H1 (cell line): ENCODE measurements at regions not wholly inside any gene's neighbourhood (a gene's known extent, or its start where the extent isn't known, plus 50 kb on each side); places are given as distances from the start of the nearest gene placed in this dataset.

Experiments
- CTCF ChIA-PET: fragments of 300-600 bp; sonication (Branson Sonifier 250); formaldehyde crosslinking; loops from one replicate; lab custom pipeline; 2021; ENCODE audit not compliant: partially characterized antibody; lab: Charles Lee
- POLR2A ChIA-PET: fragments of 300-600 bp; sonication (Branson Sonifier 250); formaldehyde crosslinking; loops from one replicate; lab custom pipeline; 2021; ENCODE audit warnings: inconsistent platforms; ENCODE audit not compliant: partially characterized antibody; lab: Charles Lee
- DNase-seq, 2 experiments: peaks; one replicate each; pipeline versions ENCODE4 v3.0.0 to v3.0.0-alpha.2; 2010 to 2022; ENCODE audit warnings: low spot score in 2 of 2, low read depth in 1 of 2, mixed read lengths in 1 of 2
- FAIRE-seq: peaks from 2 replicates; lab custom pipeline; 2011; peaks lifted over from hg19 to GRCh38; lab: Jason Lieb, UNC
- H2AFZ ChIP-seq: 2 replicates; pipeline ENCODE4 v1.8.1; 2012; ENCODE audit warnings: low read length, inconsistent platforms
- H2AK5ac ChIP-seq: 2 replicates; pipeline ENCODE4 v1.6.1; 2013; ENCODE audit warnings: low read depth, low read length
- H2BK120ac ChIP-seq: replicated peaks from 2 replicates; pipeline ENCODE3; 2013; ENCODE audit warnings: low read depth, low read length, inconsistent platforms
- H2BK12ac ChIP-seq: 2 replicates; pipeline ENCODE4 v1.6.1; 2013; ENCODE audit warnings: low read depth, low read length
- H2BK15ac ChIP-seq: 2 replicates; pipeline ENCODE4 v1.6.1; 2013; ENCODE audit warnings: low read length
- H2BK20ac ChIP-seq: 2 replicates; pipeline ENCODE4 v1.6.1; 2013; ENCODE audit warnings: low read length
- H2BK5ac ChIP-seq: 2 replicates; pipeline ENCODE4 v1.6.1; 2013; ENCODE audit warnings: low read depth, low read length
- H3K14ac ChIP-seq: 2 replicates; pipeline ENCODE4 v1.6.1; 2013; ENCODE audit warnings: inconsistent platforms; ENCODE audit not compliant: insufficient read length
- H3K18ac ChIP-seq: 2 replicates; pipeline ENCODE4 v1.6.1; 2013; ENCODE audit warnings: low read length; ENCODE audit errors: extremely low read depth
- H3K23ac ChIP-seq: 2 replicates; pipeline ENCODE4 v1.6.1; 2013; ENCODE audit warnings: inconsistent platforms; ENCODE audit not compliant: insufficient read length
- H3K23me2 ChIP-seq: 2 replicates; pipeline ENCODE4 v1.6.1; 2013; ENCODE audit warnings: low read depth, low read length
- H3K27ac ChIP-seq: 2 replicates; pipeline ENCODE4 v1.6.1; 2011; ENCODE audit warnings: low read depth, low read length, inconsistent platforms
- H3K27me3 ChIP-seq, 4 experiments: replicated peaks in 1 of 4; 1 replicate in 1 of 4; 2 replicates in 3 of 4; pipeline versions ENCODE4 v1.6.1 to v1.8.1; 2011 to 2013; ENCODE audit warnings: low read length in 3 of 4, mild to moderate bottlenecking in 3 of 4, inconsistent platforms in 2 of 4, mixed read lengths in 2 of 4, moderate library complexity in 1 of 4; ENCODE audit not compliant: control insufficient read depth in 3 of 4, insufficient read depth in 3 of 4; ENCODE audit errors: extremely low read depth in 1 of 4
- H3K36me3 ChIP-seq, 4 experiments: 2 replicates each; pipeline versions ENCODE4 v1.6.1 to v1.8.1; 2011 to 2013; ENCODE audit warnings: mild to moderate bottlenecking in 4 of 4, low read length in 3 of 4, moderate library complexity in 2 of 4, control low read depth in 1 of 4, inconsistent platforms in 1 of 4; ENCODE audit not compliant: insufficient read depth in 4 of 4, control insufficient read depth in 2 of 4
- H3K4ac ChIP-seq: replicated peaks from 2 replicates; pipeline ENCODE3; 2013; ENCODE audit warnings: low read length, low read depth, mixed read lengths, inconsistent platforms; ENCODE audit not compliant: insufficient read length
- H3K4me1 ChIP-seq, 4 experiments: replicated peaks in 1 of 4; 1 replicate in 1 of 4; 2 replicates in 3 of 4; pipeline versions ENCODE4 v1.6.1 to v1.8.1; 2011 to 2013; ENCODE audit warnings: low read length in 3 of 4, inconsistent platforms in 2 of 4, mixed read lengths in 1 of 4; ENCODE audit not compliant: insufficient read depth in 4 of 4, control insufficient read depth in 3 of 4
- H3K4me2 ChIP-seq, 2 experiments: 2 replicates each; pipeline versions ENCODE4 v1.6.1 to v1.8.1; 2011 to 2013; ENCODE audit warnings: low read depth in 2 of 2, low read length in 2 of 2, control low read depth in 1 of 2, inconsistent platforms in 1 of 2, mild to moderate bottlenecking in 1 of 2; ENCODE audit not compliant: insufficient read depth in 1 of 2
- H3K4me3 ChIP-seq, 4 experiments: fragments of 200-600, 300-600 bp in 1 of 4; sonication (generic), shearing (Covaris generic), sonication (Bioruptor Twin) in 1 of 4; 2 replicates each; pipeline versions ENCODE4 v1.5.1 to v1.8.1; 2011 to 2016; ENCODE audit warnings: low read length in 4 of 4, low read depth in 3 of 4, control low read depth in 2 of 4, inconsistent platforms in 2 of 4, mild to moderate bottlenecking in 2 of 4, mixed read lengths in 1 of 4, moderate library complexity in 1 of 4; ENCODE audit not compliant: insufficient read depth in 2 of 4; ENCODE audit errors: extremely low read depth in 1 of 4
- H3K56ac ChIP-seq: replicated peaks from 2 replicates; pipeline ENCODE3; 2013; ENCODE audit warnings: low read depth, mild to moderate bottlenecking, mixed read lengths, low read length, inconsistent platforms; ENCODE audit not compliant: insufficient read length
- H3K79me1 ChIP-seq: 2 replicates; pipeline ENCODE4 v1.6.1; 2013; ENCODE audit warnings: low read depth, low read length, control low read depth
- H3K79me2 ChIP-seq, 2 experiments: 2 replicates each; pipeline versions ENCODE4 v1.6.1 to v1.8.1; 2012 to 2013; ENCODE audit warnings: low read length in 2 of 2, mild to moderate bottlenecking in 2 of 2, inconsistent platforms in 1 of 2; ENCODE audit not compliant: insufficient read depth in 2 of 2, control insufficient read depth in 1 of 2
- H3K9ac ChIP-seq, 4 experiments: replicated peaks in 1 of 4; 1 replicate in 1 of 4; 2 replicates in 3 of 4; pipeline versions ENCODE4 v1.6.1 to v1.8.1; 2011 to 2013; ENCODE audit warnings: low read depth in 3 of 4, low read length in 3 of 4, control low read depth in 2 of 4, mild to moderate bottlenecking in 2 of 4, moderate library complexity in 2 of 4, inconsistent platforms in 1 of 4; ENCODE audit errors: extremely low read depth in 1 of 4
- H3K9me3 ChIP-seq, 2 experiments: 2 replicates each; pipeline versions ENCODE4 v1.6.1 to v1.8.1; 2012 to 2013; ENCODE audit warnings: mild to moderate bottlenecking in 2 of 2, moderate library complexity in 2 of 2, control low read depth in 1 of 2, inconsistent platforms in 1 of 2, low read depth in 1 of 2, low read length in 1 of 2, mixed read lengths in 1 of 2; ENCODE audit not compliant: insufficient read depth in 2 of 2
- H4K20me1 ChIP-seq, 2 experiments: replicated peaks in 1 of 2; 2 replicates each; pipeline versions ENCODE3 to v1.8.1; 2011 to 2013; ENCODE audit warnings: inconsistent platforms in 2 of 2, low read length in 2 of 2, mild to moderate bottlenecking in 1 of 2; ENCODE audit not compliant: insufficient read depth in 2 of 2, control insufficient read depth in 1 of 2
- H4K5ac ChIP-seq: 2 replicates; pipeline ENCODE4 v1.6.1; 2013; ENCODE audit warnings: low read length, low read depth, mixed read lengths, inconsistent platforms; ENCODE audit not compliant: insufficient read length
- H4K8ac ChIP-seq: 2 replicates; pipeline ENCODE4 v1.8.0; 2013; ENCODE audit warnings: mild to moderate bottlenecking, moderate library complexity, low read length, inconsistent platforms; ENCODE audit not compliant: insufficient read depth; ENCODE audit errors: extremely low read depth
- H4K91ac ChIP-seq: replicated peaks from 2 replicates; pipeline ENCODE3; 2013; ENCODE audit warnings: low read length, mixed read lengths, inconsistent platforms; ENCODE audit not compliant: insufficient read length
- BRCA1 ChIP-seq: IDR thresholded peaks from 2 replicates; pipeline ENCODE4 v1.6.1; 2012; ENCODE audit warnings: low read depth, low read length, improper control_type of control experiment
- JUN ChIP-seq: IDR thresholded peaks from 2 replicates; pipeline ENCODE4 v1.6.1; 2011; ENCODE audit warnings: low read depth, mild to moderate bottlenecking, improper control_type of control experiment, low read length
- KDM4A ChIP-seq: IDR thresholded peaks from one replicate; pipeline ENCODE4 v1.7.1; 2012; ENCODE audit warnings: low read depth, mild to moderate bottlenecking, moderate library complexity, low read length, inconsistent platforms; ENCODE audit not compliant: severe bottlenecking
- KDM5A ChIP-seq: fragments of 200-600 bp; IDR thresholded peaks from 2 replicates; pipeline ENCODE4 v1.7.1; 2012; ENCODE audit warnings: mild to moderate bottlenecking, low read length, inconsistent platforms, mixed read lengths
- POU5F1 ChIP-seq: IDR thresholded peaks from 2 replicates; pipeline ENCODE4 v1.6.1; 2011; ENCODE audit warnings: low read depth, mild to moderate bottlenecking, low read length, moderate library complexity
- SP4 ChIP-seq: IDR thresholded peaks from 2 replicates; pipeline ENCODE4 v1.6.1; 2012; ENCODE audit warnings: low read length, inconsistent platforms
- WGBS, 2 experiments: shearing (Covaris generic) in 1 of 2; methylation state at CpG; one replicate each; pipeline versions ENCODE4 v1.1.6 to v1.1.7; 2013 to 2015; ENCODE audit warnings: low lambda C conversion rate in 2 of 2, mixed read lengths in 2 of 2, inconsistent platforms in 1 of 2, low coverage in 1 of 2, missing lambda C conversion rate in 1 of 2; ENCODE audit not compliant: insufficient replicate concordance in 2 of 2, insufficient coverage in 1 of 2, insufficient read length in 1 of 2; ENCODE audit errors: extremely low coverage in 1 of 2, missing lambda C conversion rate in 1 of 2; 5-methylcytosine and 5-hydroxymethylcytosine counted together

DNA sequence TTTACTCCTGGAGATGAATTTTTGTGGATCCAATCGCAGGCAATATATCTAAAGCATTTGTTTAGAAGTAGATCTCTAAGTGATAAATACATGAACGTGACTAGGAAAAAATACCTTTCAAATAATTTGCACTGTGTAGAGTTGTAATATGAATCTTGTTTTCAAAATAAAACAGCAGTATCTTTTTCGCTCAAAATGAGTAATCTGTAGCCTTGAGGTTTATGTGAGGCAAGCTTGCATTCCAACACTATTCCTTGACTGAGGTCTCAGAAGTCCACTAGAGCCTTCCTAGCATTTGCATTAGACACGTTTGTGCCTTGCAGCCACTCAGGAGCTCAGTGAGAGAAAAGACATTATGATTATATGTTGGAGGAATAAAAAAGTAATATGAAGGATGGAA lies 138.3 kb upstream of the ROBO1 start:
- Histone ChIP-seq H2AFZ (no peak overlapping the region), H3K27me3 (no peaks in the 10 kb centered on the region), H3K4me3 (no peak overlapping the region), H2BK120ac (no peak overlapping the region), H3K9me3 (no peaks in the 10 kb centered on the region), H3K9ac (no peak overlapping the region), H3K79me2 (no peaks in the 10 kb centered on the region), H3K56ac (no peak overlapping the region), H3K4me2 (no peak overlapping the region), H3K23ac (no peak overlapping the region), H2BK12ac (no peak overlapping the region), H3K14ac (no peak overlapping the region), H4K91ac (no peak overlapping the region), H4K20me1 (no peaks in the 10 kb centered on the region), H3K23me2 (no peaks in the 10 kb centered on the region), H4K5ac (no peak overlapping the region), H2BK5ac (no peak overlapping the region), H3K27ac (no peak overlapping the region), H3K36me3 (no peaks in the 10 kb centered on the region), H2AK5ac (no peak overlapping the region), H3K4me1 (no peaks in the 10 kb centered on the region), H3K18ac (no peak overlapping the region), H4K8ac (no peak overlapping the region), H2BK20ac (no peak overlapping the region), H3K4ac (no peak overlapping the region), H3K79me1 (no peaks in the 10 kb centered on the region), H2BK15ac (no peak overlapping the region)
- ChIA-PET POLR2A (no interaction called here), CTCF (no interaction called here)
- DNase-seq (no peak), FAIRE-seq (no peak)
- WGBS, 2 experiments, result 87% methylated on average over 4 of the region's 4 CpGs; no CpG with 5 or more reads in 1 of the 2 experiments
- no peak for TF ChIP-seq BRCA1
- no peak for TF ChIP-seq KDM4A
- TF ChIP-seq KDM5A, result no peak
- TF ChIP-seq SP4, result no peak
- TF ChIP-seq POU5F1, result no peak
- no peak for TF ChIP-seq JUN
